ENCODE measurements at regions not wholly inside any gene's neighbourhood (a gene's known extent, or its start where the extent isn't known, plus 50 kb on each side); places are given as distances from the start of the nearest gene placed in this dataset.

DNA sequence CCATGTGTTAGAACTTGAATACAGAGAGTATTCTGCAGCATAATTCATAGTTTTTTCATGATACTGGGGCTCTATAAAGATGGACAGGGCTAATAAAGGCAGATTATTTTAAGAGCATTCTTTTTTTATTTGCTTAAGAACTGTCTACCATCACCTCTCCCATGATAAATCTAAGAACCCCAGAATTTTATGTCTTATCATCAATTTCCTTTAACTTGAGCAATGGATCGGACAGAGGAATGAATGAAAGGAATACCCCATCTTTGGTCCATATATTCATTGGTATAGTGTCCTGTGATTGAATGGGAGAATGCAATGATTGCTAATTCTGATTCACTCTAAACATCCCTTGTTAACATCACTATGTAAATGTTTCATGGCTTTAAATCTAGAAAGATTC, 946.3 kb upstream of the LRRN3 start:
- 90% methylated on average over 1 of the region's 1 CpG for WGBS
- H3K27me3 ChIP-seq (ENCODE audit: control insufficient read depth in 2 of 2, insufficient read depth in 1 of 2, low read length in 1 of 2) = no peaks in the 10 kb centered on the region
- H3K27ac ChIP-seq (ENCODE audit: low read depth in 1 of 2, low read length in 1 of 2) = no peak overlapping the region
- peaks cover 0 to 18% of the 10 kb centered on the region in 2 donors for H3K9me3 ChIP-seq (ENCODE audit: control insufficient read depth in 2 of 2, insufficient read depth in 1 of 2, low read length in 1 of 2)
- no peaks in the 10 kb centered on the region for H3K36me3 ChIP-seq (ENCODE audit: control insufficient read depth in 2 of 2, insufficient read depth in 2 of 2, low read length in 1 of 2)
- H3K4me3 ChIP-seq (ENCODE audit: low read length in 2 of 2) = no peak overlapping the region
- no peaks in the 10 kb centered on the region for H3K4me1 ChIP-seq (ENCODE audit: control insufficient read depth in 2 of 2, insufficient read depth in 2 of 2, low read length in 2 of 2)
- no peak for DNase-seq (ENCODE audit: low read depth in 6 of 9, low spot score in 9 of 9)

DNA sequence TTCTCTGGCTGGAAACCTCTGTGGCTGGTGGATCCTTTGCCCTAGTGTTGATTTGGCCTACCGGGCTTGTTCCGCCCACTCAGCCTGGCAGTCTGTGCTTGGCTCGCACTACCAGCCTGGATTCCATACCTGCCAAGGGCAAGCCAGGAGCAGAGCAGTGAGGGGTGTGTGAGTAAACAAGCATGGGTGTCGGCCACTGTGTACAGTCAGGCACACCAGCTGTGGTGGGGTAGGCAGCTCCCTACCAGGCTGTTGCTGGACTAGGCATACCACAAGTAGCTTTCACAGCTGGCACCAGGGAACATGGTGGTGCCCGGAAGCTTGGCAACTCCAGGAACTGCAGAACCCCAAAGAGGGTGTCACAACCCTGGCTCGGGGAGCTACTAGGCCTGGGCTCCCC, 942.9 kb upstream of the LRRN3 start:
- H3K36me3 ChIP-seq (ENCODE audit: control insufficient read depth in 2 of 2, insufficient read depth in 2 of 2, low read length in 1 of 2) = no peaks in the 10 kb centered on the region
- no peak for DNase-seq (ENCODE audit: low read depth in 6 of 9, low spot score in 9 of 9)
- no peaks in the 10 kb centered on the region for H3K27me3 ChIP-seq (ENCODE audit: control insufficient read depth in 2 of 2, insufficient read depth in 1 of 2, low read length in 1 of 2)
- H3K27ac ChIP-seq (ENCODE audit: low read depth in 1 of 2, low read length in 1 of 2) = no peak overlapping the region
- no peak overlapping the region for H3K4me3 ChIP-seq (ENCODE audit: low read length in 2 of 2)
- no peaks in the 10 kb centered on the region for H3K4me1 ChIP-seq (ENCODE audit: control insufficient read depth in 2 of 2, insufficient read depth in 2 of 2, low read length in 2 of 2)
- peaks cover 0 to 19% of the 10 kb centered on the region in 2 donors for H3K9me3 ChIP-seq (ENCODE audit: control insufficient read depth in 2 of 2, insufficient read depth in 1 of 2, low read length in 1 of 2)
- WGBS = 95% methylated on average over 6 of the region's 6 CpGs

DNA sequence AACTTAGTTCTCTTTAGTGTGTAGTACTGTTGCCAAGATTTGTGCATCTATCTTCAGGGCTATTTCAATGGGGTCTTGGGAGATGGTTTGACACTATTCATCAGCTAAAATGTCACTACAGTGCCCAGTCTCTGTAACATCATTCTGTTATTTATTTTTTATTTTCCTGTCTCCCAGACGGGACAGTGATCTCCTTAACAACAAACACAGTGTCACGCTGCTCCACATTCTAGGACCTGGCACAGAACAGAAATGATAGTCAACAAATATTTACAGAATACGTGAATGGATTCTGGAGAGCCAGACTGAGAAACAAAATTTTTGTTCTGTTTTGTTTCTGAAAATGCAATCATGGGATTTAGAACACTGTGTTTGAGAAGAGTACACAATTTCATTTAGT, 937.7 kb upstream of the LRRN3 start:
- Histone ChIP-seq H3K9me3 (ENCODE audit: control insufficient read depth in 2 of 2, insufficient read depth in 1 of 2, low read length in 1 of 2) (peaks cover 0 to 15% of the 10 kb centered on the region in 2 donors), H3K4me3 (ENCODE audit: low read length in 2 of 2) (no peak overlapping the region), H3K27me3 (ENCODE audit: control insufficient read depth in 2 of 2, insufficient read depth in 1 of 2, low read length in 1 of 2) (no peaks in the 10 kb centered on the region), H3K36me3 (ENCODE audit: control insufficient read depth in 2 of 2, insufficient read depth in 2 of 2, low read length in 1 of 2) (no peaks in the 10 kb centered on the region), H3K4me1 (ENCODE audit: control insufficient read depth in 2 of 2, insufficient read depth in 2 of 2, low read length in 2 of 2) (no peaks in the 10 kb centered on the region), H3K27ac (ENCODE audit: low read depth in 1 of 2, low read length in 1 of 2) (no peak overlapping the region)
- no peak for DNase-seq (ENCODE audit: low read depth in 6 of 9, low spot score in 9 of 9)
- 89% methylated on average over 3 of the region's 3 CpGs for WGBS

DNA sequence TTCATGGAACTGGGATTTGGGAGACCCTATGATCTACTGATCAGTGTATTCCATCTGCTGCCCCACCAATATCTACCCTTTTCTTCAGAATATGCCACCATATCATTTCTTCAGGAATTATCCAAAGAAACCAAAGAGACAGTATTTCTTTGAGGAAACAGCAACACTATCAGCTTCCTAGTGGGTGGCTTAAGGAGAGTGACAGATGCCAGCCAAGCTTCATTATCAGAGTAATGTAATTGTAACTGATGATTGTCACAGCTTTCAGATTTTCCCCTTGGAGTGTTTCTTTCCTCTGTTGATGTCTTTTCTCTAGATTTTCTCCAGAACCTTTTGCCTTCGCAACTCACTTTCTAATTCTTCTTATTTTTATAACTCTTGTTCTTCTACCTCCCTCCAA, 934.4 kb upstream of the LRRN3 start:
- H3K4me1 ChIP-seq (ENCODE audit: control insufficient read depth in 2 of 2, insufficient read depth in 2 of 2, low read length in 2 of 2) = no peaks in the 10 kb centered on the region
- H3K36me3 ChIP-seq (ENCODE audit: control insufficient read depth in 2 of 2, insufficient read depth in 2 of 2, low read length in 1 of 2) = no peaks in the 10 kb centered on the region
- no peak for DNase-seq (ENCODE audit: low read depth in 6 of 9, low spot score in 9 of 9)
- no peak overlapping the region for H3K4me3 ChIP-seq (ENCODE audit: low read length in 2 of 2)
- peaks cover 0 to 3% of the 10 kb centered on the region in 2 donors for H3K9me3 ChIP-seq (ENCODE audit: control insufficient read depth in 2 of 2, insufficient read depth in 1 of 2, low read length in 1 of 2)
- WGBS = 98% methylated on average over 1 of the region's 1 CpG
- no peak overlapping the region for H3K27ac ChIP-seq (ENCODE audit: low read depth in 1 of 2, low read length in 1 of 2)
- no peaks in the 10 kb centered on the region for H3K27me3 ChIP-seq (ENCODE audit: control insufficient read depth in 2 of 2, insufficient read depth in 1 of 2, low read length in 1 of 2)

DNA sequence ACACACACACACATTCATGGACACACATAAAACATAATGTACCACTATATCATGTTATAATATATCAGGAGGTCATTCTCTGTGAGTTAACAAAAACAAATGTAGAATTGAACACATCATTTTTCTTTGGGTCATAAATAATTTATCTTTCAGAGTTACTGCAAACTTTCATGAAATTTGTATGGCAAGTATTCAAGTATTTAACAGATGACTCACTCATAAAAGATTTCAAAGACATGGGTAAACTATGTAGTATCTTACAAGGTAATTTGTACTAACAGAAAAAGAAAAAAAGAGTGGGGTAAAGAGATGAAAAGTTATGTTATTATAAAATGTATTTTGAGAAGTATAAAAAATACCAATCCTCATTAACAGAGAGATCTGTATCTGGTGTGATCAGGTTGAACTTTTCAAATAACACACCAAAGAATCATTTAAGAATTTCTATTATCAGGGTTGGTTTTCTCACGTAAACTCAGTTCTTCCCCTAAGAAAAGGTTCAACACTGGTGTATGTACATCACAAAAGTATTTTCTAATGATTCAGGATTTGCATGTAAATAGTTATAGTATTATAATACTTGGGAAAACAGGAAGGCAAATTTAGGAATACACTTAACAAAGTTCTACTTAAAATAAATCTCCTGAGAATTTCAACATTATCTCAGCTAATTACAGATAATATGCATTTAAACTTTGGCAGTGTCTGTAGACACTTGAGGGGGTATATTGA, 933.1 kb upstream of the LRRN3 start:
- DNase-seq (ENCODE audit: low read depth in 6 of 9, low spot score in 9 of 9) = no peak
- Histone ChIP-seq H3K4me3 (ENCODE audit: low read length in 2 of 2) (no peak overlapping the region), H3K4me1 (ENCODE audit: control insufficient read depth in 2 of 2, insufficient read depth in 2 of 2, low read length in 2 of 2) (no peaks in the 10 kb centered on the region), H3K27me3 (ENCODE audit: control insufficient read depth in 2 of 2, insufficient read depth in 1 of 2, low read length in 1 of 2) (no peaks in the 10 kb centered on the region), H3K27ac (ENCODE audit: low read depth in 1 of 2, low read length in 1 of 2) (no peak overlapping the region), H3K36me3 (ENCODE audit: control insufficient read depth in 2 of 2, insufficient read depth in 2 of 2, low read length in 1 of 2) (no peaks in the 10 kb centered on the region), H3K9me3 (ENCODE audit: control insufficient read depth in 2 of 2, insufficient read depth in 1 of 2, low read length in 1 of 2) (peaks cover 0 to 3% of the 10 kb centered on the region in 2 donors)
- 48% methylated on average over 1 of the region's 1 CpG for WGBS

DNA sequence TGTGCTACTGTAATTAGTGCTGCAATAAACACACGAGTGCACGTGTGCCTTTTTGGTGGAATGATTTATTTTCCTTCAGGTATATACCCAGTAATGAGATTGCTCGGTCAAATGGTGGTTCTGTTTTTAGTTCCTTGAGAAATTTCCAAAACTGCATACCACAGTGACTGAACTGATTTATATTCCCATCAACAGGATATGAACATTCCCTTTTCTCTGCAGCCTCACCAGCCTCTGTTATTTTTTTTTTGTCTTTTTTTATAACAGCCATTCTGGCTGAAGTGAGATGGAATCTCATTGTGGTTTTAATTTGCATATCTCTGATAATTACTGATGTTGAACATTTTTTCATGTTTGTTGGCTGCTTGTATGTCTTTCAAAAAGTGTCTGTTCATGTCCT, 922.9 kb upstream of the LRRN3 start:
- WGBS = 92% methylated on average over 3 of the region's 3 CpGs
- H3K27me3 ChIP-seq (ENCODE audit: control insufficient read depth in 2 of 2, insufficient read depth in 1 of 2, low read length in 1 of 2) = no peaks in the 10 kb centered on the region
- DNase-seq (ENCODE audit: low read depth in 6 of 9, low spot score in 9 of 9) = no peak
- H3K36me3 ChIP-seq (ENCODE audit: control insufficient read depth in 2 of 2, insufficient read depth in 2 of 2, low read length in 1 of 2) = no peaks in the 10 kb centered on the region
- H3K4me1 ChIP-seq (ENCODE audit: control insufficient read depth in 2 of 2, insufficient read depth in 2 of 2, low read length in 2 of 2) = no peaks in the 10 kb centered on the region
- H3K4me3 ChIP-seq (ENCODE audit: low read length in 2 of 2) = no peak overlapping the region
- no peak overlapping the region for H3K27ac ChIP-seq (ENCODE audit: low read depth in 1 of 2, low read length in 1 of 2)
- no peaks in the 10 kb centered on the region for H3K9me3 ChIP-seq (ENCODE audit: control insufficient read depth in 2 of 2, insufficient read depth in 1 of 2, low read length in 1 of 2)

DNA sequence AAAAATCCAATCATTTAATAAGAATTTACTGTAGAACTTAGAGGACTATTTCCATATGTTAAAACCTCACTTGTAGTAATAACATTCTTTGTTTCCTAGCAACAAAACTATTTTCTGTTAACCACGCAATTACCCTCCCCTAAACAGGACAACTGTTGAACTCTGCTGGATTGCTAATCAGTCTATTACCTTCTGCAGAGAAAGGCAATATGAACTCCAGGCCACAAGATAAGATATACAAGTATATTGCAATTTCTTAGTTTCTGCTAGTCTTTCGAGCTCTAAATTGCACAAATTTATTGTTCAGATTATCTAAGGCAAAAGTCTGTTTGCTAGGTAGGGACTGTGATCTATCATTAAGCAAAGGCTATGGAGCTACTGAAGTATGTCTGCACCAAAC, 920.1 kb upstream of the LRRN3 start:
- 94% methylated on average over 2 of the region's 2 CpGs for WGBS
- no peak for DNase-seq (ENCODE audit: low read depth in 6 of 9, low spot score in 9 of 9)
- no peak overlapping the region for H3K4me3 ChIP-seq (ENCODE audit: low read length in 2 of 2)

DNA sequence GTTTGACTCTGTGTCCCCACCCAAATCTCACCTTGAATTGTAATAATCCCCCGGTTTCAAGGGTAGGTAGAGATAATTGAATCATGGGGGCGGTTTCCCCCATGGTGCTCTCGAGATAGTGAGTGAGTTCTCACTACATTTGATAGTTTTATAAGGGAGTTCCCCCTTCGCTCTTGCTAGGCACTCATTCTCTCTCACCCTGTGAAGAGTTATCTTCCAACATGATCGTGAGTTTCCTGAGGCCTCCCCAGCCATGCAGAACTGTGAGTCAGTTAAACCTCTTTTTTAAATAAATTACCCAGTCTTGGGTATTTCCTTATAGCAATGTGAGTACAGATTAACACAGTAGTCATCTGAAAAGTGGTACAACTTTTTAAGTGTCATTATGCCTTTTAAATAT, 913.5 kb upstream of the LRRN3 start:
- 89% methylated on average over 5 of the region's 5 CpGs for WGBS
- no peaks in the 10 kb centered on the region for H3K27me3 ChIP-seq (ENCODE audit: control insufficient read depth in 2 of 2, insufficient read depth in 1 of 2, low read length in 1 of 2)
- no peak overlapping the region for H3K4me3 ChIP-seq (ENCODE audit: low read length in 2 of 2)
- H3K36me3 ChIP-seq (ENCODE audit: control insufficient read depth in 2 of 2, insufficient read depth in 2 of 2, low read length in 1 of 2) = no peaks in the 10 kb centered on the region
- H3K4me1 ChIP-seq (ENCODE audit: control insufficient read depth in 2 of 2, insufficient read depth in 2 of 2, low read length in 2 of 2) = no peaks in the 10 kb centered on the region
- no peak for DNase-seq (ENCODE audit: low read depth in 6 of 9, low spot score in 9 of 9)
- no peak overlapping the region for H3K27ac ChIP-seq (ENCODE audit: low read depth in 1 of 2, low read length in 1 of 2)
- peaks cover 0 to 3% of the 10 kb centered on the region in 2 donors for H3K9me3 ChIP-seq (ENCODE audit: control insufficient read depth in 2 of 2, insufficient read depth in 1 of 2, low read length in 1 of 2)

More for the DNA sequence above, 920.1 kb upstream of the LRRN3 start:
- no peaks in the 10 kb centered on the region for H3K27me3 ChIP-seq (ENCODE audit: control insufficient read depth in 2 of 2, insufficient read depth in 1 of 2, low read length in 1 of 2)
- H3K27ac ChIP-seq (ENCODE audit: low read depth in 1 of 2, low read length in 1 of 2) = no peak overlapping the region
- no peaks in the 10 kb centered on the region for H3K36me3 ChIP-seq (ENCODE audit: control insufficient read depth in 2 of 2, insufficient read depth in 2 of 2, low read length in 1 of 2)
- peaks cover 0 to 3% of the 10 kb centered on the region in 2 donors for H3K9me3 ChIP-seq (ENCODE audit: control insufficient read depth in 2 of 2, insufficient read depth in 1 of 2, low read length in 1 of 2)
- H3K4me1 ChIP-seq (ENCODE audit: control insufficient read depth in 2 of 2, insufficient read depth in 2 of 2, low read length in 2 of 2) = no peaks in the 10 kb centered on the region

DNA sequence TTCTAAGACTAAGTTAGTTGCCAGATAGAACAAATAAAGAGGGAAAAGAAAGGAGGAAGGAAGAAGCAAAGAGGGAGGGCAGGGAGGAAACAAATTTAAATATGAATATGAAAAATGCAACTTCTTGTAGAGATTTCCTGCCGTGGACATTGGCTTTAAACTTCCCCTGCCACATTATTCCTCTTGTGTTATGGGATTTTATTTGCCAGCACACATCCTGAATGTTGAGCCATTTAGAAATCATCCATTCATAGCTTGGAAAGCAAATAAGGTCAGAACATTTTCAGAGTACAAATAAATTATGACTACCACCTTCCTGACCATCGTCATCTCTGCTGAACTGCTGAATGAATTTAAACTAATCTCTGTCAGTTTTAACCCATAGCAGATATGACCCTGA, 911.9 kb upstream of the LRRN3 start:
- Histone ChIP-seq H3K9me3 (ENCODE audit: control insufficient read depth in 2 of 2, insufficient read depth in 1 of 2, low read length in 1 of 2) (peaks cover 0 to 3% of the 10 kb centered on the region in 2 donors), H3K4me1 (ENCODE audit: control insufficient read depth in 2 of 2, insufficient read depth in 2 of 2, low read length in 2 of 2) (no peaks in the 10 kb centered on the region), H3K36me3 (ENCODE audit: control insufficient read depth in 2 of 2, insufficient read depth in 2 of 2, low read length in 1 of 2) (no peaks in the 10 kb centered on the region), H3K27ac (ENCODE audit: low read depth in 1 of 2, low read length in 1 of 2) (no peak overlapping the region), H3K4me3 (ENCODE audit: low read length in 2 of 2) (no peak overlapping the region), H3K27me3 (ENCODE audit: control insufficient read depth in 2 of 2, insufficient read depth in 1 of 2, low read length in 1 of 2) (no peaks in the 10 kb centered on the region)
- DNase-seq (ENCODE audit: low read depth in 6 of 9, low spot score in 9 of 9) = no peak
- 18% methylated on average over 2 of the region's 2 CpGs for WGBS
